OCI-LY3 (cell line): ENCODE measurements at regions not wholly inside any gene's neighbourhood (a gene's known extent, or its start where the extent isn't known, plus 50 kb on each side); places are given as distances from the start of the nearest gene placed in this dataset.

Experiments
- CTCF ChIP-seq: fragments of 200-600, 300-600 bp; sonication (generic); IDR thresholded peaks from 2 replicates; pipeline ENCODE4 v1.5.1; 2014; ENCODE audit warnings: antibody characterized with exemption, low read length, low read depth
- EZH2phosphoT487 ChIP-seq: fragments of 200-600 bp; shearing (Covaris generic); IDR thresholded peaks from 2 replicates; pipeline ENCODE4 v1.6.1; 2018; ENCODE audit warnings: antibody characterized with exemption, mixed run types, low read depth

GRCh38 chr18:55153346-55153745 is 194.1 kb upstream of the CCDC68 start:
- TF ChIP-seq CTCF, result no peak
- TF ChIP-seq EZH2phosphoT487, result no peak
